HG03108 (cell line): ENCODE measurements at regions not wholly inside any gene's neighbourhood (a gene's known extent, or its start where the extent isn't known, plus 50 kb on each side); places are given as distances from the start of the nearest gene placed in this dataset.

Experiments
- ATAC-seq: cut with Tn5 transposase; IDR thresholded peaks from one replicate; pipeline ENCODE4 v1.9.1; 2021; ENCODE audit warnings: moderate library complexity; ENCODE audit not compliant: unreplicated experiment

DNA sequence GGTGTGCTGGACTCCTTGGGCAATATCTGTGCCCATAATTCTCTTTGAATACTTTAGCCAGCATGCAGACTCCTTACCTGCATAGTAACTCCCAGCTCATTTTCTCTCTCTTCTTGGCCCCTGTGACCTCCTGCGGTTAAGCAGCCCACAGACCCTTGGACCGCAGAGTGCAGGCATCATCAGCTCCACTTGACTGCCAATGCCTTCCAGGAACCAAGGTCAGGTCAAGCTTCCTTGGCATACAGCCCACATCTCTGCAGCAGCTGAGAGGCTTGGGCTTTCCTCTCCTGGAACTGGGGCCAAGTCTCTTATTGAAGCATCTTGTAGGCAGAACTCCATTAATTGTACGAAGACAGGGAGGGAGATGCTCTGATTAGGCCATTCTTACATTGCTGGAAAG lies 130.1 kb upstream of the PIEZO2 start:
- no peak for ATAC-seq

GRCh38 chr18:11276678-11277077 lies 127.3 kb upstream of the PIEZO2 start:
- ATAC-seq, result no peak

- ATAC-seq, result no peak
These were observed 124.9 kb upstream of the PIEZO2 start for GRCh38 chr18:11274144-11274794.

- no peak for ATAC-seq
These were observed 123.1 kb upstream of the PIEZO2 start for GRCh38 chr18:11272516-11272915.

DNA sequence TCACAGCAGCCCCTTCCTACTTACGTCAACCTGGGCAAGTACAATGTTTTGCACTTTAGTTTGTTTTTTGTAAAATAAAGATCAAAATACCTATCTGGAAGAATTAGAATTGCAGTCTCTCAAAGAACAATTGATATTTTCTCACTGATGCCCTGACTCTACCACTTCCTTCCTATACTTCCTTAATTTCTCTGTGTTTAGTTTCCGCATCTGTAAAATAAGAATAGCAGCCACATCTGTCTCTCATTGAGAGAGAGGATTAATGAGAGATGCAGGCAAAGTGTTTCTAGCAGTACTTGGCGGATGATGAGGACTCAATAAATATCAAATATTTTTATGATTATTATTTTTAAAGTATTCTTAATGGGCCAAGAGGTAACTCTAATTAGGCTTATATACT lies 122.6 kb upstream of the PIEZO2 start:
- no peak for ATAC-seq

DNA sequence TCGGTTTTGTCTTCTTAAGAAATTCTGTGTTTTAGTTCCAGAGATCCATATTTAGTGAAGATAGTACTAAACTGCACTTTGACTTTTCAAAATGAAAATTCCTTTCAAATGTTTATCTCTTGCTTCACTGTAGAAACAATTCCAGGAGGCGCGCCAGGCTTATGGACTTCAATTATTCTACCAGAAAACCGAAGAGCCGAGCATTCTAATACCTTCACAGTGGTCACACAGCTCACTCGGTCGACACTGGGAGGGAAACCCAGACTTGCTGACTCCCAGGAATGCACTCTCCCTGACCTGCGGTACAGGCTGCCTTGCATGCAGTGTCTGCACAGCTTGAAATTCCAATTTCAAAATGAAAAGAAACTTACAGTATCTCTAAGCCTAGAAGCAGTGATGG lies 119.9 kb upstream of the PIEZO2 start:
- ATAC-seq, result no peak

DNA sequence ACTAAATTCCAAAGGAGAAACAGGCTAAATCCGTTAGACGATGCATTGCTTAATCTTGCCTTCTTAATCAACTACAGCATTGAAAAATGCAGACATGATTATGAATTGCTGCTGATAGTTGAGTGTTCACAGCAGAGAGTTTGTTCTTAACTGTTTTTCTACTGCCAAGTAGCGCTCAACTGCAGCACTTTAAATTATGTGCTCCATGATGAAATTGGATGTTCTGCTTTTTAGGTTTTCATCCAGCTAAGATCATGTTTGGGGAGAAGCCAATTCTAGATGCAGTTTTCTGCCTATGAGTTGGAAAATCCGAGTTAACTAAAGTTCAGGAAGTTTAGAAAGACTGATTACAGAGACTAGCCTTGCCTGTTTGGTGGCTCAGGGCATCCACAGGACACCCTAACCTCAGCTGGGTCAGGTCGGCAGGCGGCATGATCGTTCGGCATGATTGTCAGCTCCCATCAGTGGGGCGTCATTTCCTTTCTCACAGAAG lies 119.4 kb upstream of the PIEZO2 start:
- no peak for ATAC-seq

- no peak for ATAC-seq
These were observed 118.8 kb upstream of the PIEZO2 start for GRCh38 chr18:11268153-11268552.

GRCh38 chr18:11266781-11267480 lies 117.6 kb upstream of the PIEZO2 start:
- ATAC-seq, result no peak

- no peak for ATAC-seq
These were observed 112.1 kb upstream of the PIEZO2 start for GRCh38 chr18:11261486-11261885.

- ATAC-seq, result no peak
These were observed 111.6 kb upstream of the PIEZO2 start for GRCh38 chr18:11260961-11261461.

DNA sequence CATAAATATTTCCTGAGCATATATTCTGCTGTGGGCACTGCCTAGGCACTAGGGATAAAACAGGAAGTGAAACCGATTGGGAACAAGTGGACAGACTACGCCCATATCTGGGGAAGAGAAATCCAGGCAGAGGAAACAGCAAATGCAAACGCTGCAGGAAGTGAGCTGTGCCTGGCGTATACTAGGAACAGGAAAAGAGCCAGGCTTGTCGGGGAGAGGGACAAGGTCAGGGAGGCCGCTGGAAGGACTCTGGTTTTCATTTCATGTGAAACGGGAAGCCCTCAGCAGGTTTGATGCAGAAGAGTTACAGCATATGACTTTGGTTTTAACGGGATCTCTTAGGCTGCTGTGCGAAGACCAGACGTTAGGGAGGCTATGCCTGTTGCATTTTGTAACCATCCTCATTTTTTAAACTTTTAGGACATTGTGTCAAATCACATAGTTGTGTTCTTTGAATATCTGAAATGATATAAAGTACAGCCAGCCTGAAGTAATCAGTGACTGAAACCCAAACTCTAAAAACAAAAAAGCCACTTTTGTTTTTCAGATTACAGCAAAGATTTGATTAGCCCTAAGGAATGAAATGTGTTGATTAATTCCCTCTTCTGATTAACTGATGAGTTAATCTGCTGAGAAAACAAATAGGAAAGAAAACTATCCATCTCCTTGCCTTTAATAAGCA lies 110.2 kb upstream of the PIEZO2 start:
- ATAC-seq, result no peak

- ATAC-seq, result no peak
These were observed 108.8 kb upstream of the PIEZO2 start for GRCh38 chr18:11258039-11258610.

- ATAC-seq, result no peak
These were observed 106.9 kb upstream of the PIEZO2 start for GRCh38 chr18:11256251-11256650.

GRCh38 chr18:11251891-11252270 lies 102.5 kb upstream of the PIEZO2 start:
- ATAC-seq, result no peak

GRCh38 chr18:11251229-11251890 lies 102.0 kb upstream of the PIEZO2 start:
- ATAC-seq, result no peak

- ATAC-seq, result no peak
These were observed 100.0 kb upstream of the PIEZO2 start for GRCh38 chr18:11249391-11249790.

- no peak for ATAC-seq
These were observed 98.1 kb upstream of the PIEZO2 start for GRCh38 chr18:11247381-11247970.

DNA sequence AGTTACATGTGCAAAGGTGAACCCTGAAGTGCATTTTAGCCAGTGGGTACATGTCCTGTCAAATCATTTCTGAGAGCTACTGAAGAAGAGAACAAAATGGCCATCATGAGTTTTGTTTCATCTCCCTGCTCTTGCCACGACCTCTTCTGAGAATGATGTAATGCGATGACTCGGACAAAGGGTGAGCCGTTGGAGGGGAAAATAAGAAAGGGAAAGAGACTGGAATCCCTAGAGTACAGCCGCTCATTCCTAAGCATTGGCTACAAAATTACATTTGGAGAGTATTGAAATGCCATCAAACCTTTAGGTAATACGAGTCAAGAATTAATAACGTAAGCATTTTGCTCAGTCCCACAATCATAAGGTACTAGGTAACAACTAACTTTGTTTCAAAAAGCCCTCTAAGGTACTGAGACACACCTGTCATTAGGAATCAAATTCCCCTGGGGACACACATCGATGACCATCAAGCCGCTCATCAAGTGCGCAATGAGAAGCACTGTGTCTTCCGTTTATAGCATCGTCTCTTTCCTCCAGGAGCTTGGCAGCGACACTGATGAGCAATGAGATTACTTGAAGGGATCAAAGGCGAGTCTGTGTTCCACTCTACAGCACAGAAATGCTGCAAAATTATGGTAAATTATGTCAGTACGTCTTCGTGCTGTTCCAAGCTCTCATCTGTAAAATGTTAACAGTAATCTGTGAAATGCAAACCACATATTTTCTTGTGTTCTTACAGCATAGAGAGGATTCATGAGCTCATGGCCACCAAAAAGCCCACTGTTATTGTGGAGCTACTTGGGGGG lies 97.3 kb upstream of the PIEZO2 start:
- no peak for ATAC-seq

DNA sequence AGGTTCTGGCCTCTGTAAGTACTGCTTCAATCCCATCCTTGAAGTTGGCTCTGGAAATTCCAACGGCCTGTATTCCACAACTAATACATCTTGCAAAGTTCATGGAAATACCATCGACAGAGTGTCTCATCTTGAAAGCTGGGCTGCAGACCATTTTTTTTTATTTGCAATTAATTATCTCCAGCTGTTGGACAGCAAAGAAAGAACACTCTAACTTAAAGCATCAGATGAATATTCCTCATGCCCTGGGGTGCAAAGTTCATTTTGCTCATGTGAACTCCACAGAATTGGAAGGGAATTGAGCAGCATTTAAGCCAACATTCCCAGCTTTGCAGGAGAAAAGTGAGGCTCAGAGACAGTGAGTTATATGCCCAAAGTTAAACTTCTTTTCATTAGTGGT lies 96.5 kb upstream of the PIEZO2 start:
- ATAC-seq, result no peak
